HEK293T (cell line): ENCODE measurements at regions not wholly inside any gene's neighbourhood (a gene's known extent, or its start where the extent isn't known, plus 50 kb on each side); places are given as distances from the start of the nearest gene placed in this dataset.

ENCODE experiments used
- CTCF ChIA-PET: fragments of 350-600 bp; formaldehyde crosslinking; extraction: SDS; loops from one replicate; lab custom pipeline; 2021; ENCODE audit warnings: antibody characterized with exemption, inconsistent platforms; lab: Yijun Ruan, JAX
- POLR2A ChIA-PET: fragments of 350-600 bp; formaldehyde crosslinking; extraction: SDS; loops from one replicate; lab custom pipeline; 2020; ENCODE audit warnings: antibody characterized with exemption, inconsistent platforms; lab: Yijun Ruan, JAX
- DNase-seq: peaks from one replicate; pipeline ENCODE4 v3.0.0; 2012; ENCODE audit warnings: mixed read lengths; ENCODE audit errors: extremely low spot score
- ARNT ChIP-seq: fragments of 450-650 bp; IDR thresholded peaks from 2 replicates; pipeline ENCODE4 v1.6.1; 2017; ENCODE audit warnings: mild to moderate bottlenecking
- CTBP1 ChIP-seq: fragments of 450-650 bp; IDR thresholded peaks from 2 replicates; pipeline ENCODE4 v1.6.1; 2016; ENCODE audit warnings: borderline replicate concordance
- ELF4 ChIP-seq: fragments of 450-650 bp; IDR thresholded peaks from 2 replicates; pipeline ENCODE4 v1.6.1; 2017; ENCODE audit warnings: antibody characterized with exemption
- FOXA1 ChIP-seq: fragments of 450-650 bp; IDR thresholded peaks from 2 replicates; pipeline ENCODE4 v1.6.1; 2016; ENCODE audit warnings: mild to moderate bottlenecking
- FOXK2 ChIP-seq: fragments of 450-650 bp; IDR thresholded peaks from 2 replicates; pipeline ENCODE4 v1.6.1; 2016; ENCODE audit warnings: mild to moderate bottlenecking
- FOXM1 ChIP-seq: fragments of 450-650 bp; IDR thresholded peaks from 2 replicates; pipeline ENCODE4 v1.6.1; 2017; ENCODE audit warnings: mild to moderate bottlenecking, borderline replicate concordance
- HDGF ChIP-seq: fragments of 450-650 bp; IDR thresholded peaks from 2 replicates; pipeline ENCODE4 v1.6.1; 2017; ENCODE audit warnings: antibody characterized with exemption, borderline replicate concordance
- L3MBTL2 ChIP-seq: fragments of 450-650 bp; conservative IDR thresholded peaks from 2 replicates; pipeline ENCODE4 v1.6.1; 2016; ENCODE audit warnings: mild to moderate bottlenecking
- LEF1 ChIP-seq: fragments of 450-650 bp; IDR thresholded peaks from 2 replicates; pipeline ENCODE4 v1.6.1; 2017; ENCODE audit warnings: mild to moderate bottlenecking, borderline replicate concordance
- NFRKB ChIP-seq: fragments of 450-650 bp; IDR thresholded peaks from 2 replicates; pipeline ENCODE4 v1.6.1; 2016; ENCODE audit warnings: mild to moderate bottlenecking, moderate library complexity
- SP1 ChIP-seq: fragments of 450-650 bp; IDR thresholded peaks from 2 replicates; pipeline ENCODE4 v1.6.1; 2017
- SUZ12 ChIP-seq: fragments of 450-650 bp; IDR thresholded peaks from 2 replicates; pipeline ENCODE4 v1.6.1; 2016; ENCODE audit warnings: mild to moderate bottlenecking
- TARDBP ChIP-seq: fragments of 450-650 bp; IDR thresholded peaks from 2 replicates; pipeline ENCODE4 v1.6.1; 2016
- ZNF384 ChIP-seq: fragments of 450-650 bp; IDR thresholded peaks from 2 replicates; pipeline ENCODE4 v1.6.1; 2016
- TF ChIP-seq, protein P1 (sequence below): fragments of 450-650 bp; IDR thresholded peaks from 2 replicates; pipeline ENCODE4 v1.6.1; 2016

GRCh38 chrX:45762699-45763647 lies 562.3 kb upstream of the DIPK2B start:
- DNase-seq = no peak
- TF ChIP-seq L3MBTL2 = no peak
- TF ChIP-seq HDGF = no peak
- TF ChIP-seq NFRKB = no peak
- TF ChIP-seq SP1 = no peak
- no peak for TF ChIP-seq ZNF384
- TF ChIP-seq FOXM1 = no peak
- no peak for TF ChIP-seq FOXA1
- POLR2A ChIA-PET = no interaction called here
- CTCF ChIA-PET = no interaction called here

GRCh38 chrX:45761920-45762319 lies 561.2 kb upstream of the DIPK2B start:
- POLR2A ChIA-PET = no interaction called here
- TF ChIP-seq ARNT (no peak), TARDBP (no peak), FOXA1 (no peak), FOXK2 (no peak), SP1 (no peak), NFRKB (no peak), L3MBTL2 (no peak), SUZ12 (no peak), ELF4 (no peak), FOXM1 (no peak)
- TF ChIP-seq, protein P1, sequence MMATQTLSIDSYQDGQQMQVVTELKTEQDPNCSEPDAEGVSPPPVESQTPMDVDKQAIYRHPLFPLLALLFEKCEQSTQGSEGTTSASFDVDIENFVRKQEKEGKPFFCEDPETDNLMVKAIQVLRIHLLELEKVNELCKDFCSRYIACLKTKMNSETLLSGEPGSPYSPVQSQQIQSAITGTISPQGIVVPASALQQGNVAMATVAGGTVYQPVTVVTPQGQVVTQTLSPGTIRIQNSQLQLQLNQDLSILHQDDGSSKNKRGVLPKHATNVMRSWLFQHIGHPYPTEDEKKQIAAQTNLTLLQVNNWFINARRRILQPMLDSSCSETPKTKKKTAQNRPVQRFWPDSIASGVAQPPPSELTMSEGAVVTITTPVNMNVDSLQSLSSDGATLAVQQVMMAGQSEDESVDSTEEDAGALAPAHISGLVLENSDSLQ = no peak
- DNase-seq = no peak
- CTCF ChIA-PET = interaction anchor here (0.6 kb wide), 1 partner anchor 62 kb away, joined by 3 read pairs; no protein-coding TSS in a partner anchor

GRCh38 chrX:45760187-45760742 lies 559.6 kb upstream of the DIPK2B start:
- no peak for DNase-seq
- CTCF ChIA-PET = no interaction called here
- POLR2A ChIA-PET = interaction anchor here (0.5 kb wide), 1 partner anchor 593 kb away, joined by 3 read pairs; no protein-coding TSS in a partner anchor
- TF ChIP-seq ZNF384 (no peak), CTBP1 (no peak), FOXK2 (no peak), HDGF (no peak), LEF1 (no peak), SP1 (no peak), FOXM1 (no peak), ELF4 (no peak), TARDBP (no peak), SUZ12 (no peak), NFRKB (no peak), L3MBTL2 (no peak)
- TF ChIP-seq, protein P1 = no peak

DNA sequence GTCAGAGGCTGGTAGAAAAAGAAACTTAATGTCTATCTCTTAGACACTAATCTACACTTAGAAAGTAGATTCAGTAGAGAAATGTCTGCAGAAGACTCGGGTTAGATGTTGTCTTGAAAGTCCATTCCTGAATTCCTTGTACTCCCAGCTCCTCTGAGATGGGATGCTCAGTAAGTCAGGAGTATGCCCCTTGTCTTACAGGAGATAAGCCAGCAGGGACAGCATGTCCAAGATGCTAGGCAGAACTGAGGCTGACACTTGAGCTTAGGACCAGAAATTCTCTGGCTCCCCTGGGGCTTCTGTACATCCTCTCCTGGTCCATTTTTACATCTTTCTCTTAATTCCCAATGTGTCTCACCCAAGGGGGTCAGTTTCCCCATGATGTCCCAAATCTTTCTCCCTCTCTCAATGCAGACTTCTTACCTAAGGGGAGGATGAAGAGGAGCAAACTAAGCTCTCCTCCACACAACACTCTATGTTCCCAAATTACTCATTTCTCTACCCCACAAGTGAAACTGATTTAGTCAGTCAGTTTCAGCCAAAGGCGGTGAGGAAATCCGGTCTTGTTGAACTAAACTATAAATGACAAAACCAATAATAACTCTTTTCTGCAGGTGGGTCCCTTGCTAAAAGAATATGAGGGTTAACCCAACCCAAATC lies 558.2 kb upstream of the DIPK2B start:
- no peak for DNase-seq
- TF ChIP-seq LEF1 = no peak
- ChIA-PET POLR2A (interaction anchor here (1.0 kb wide), 1 partner anchor 11 kb away, joined by 3 read pairs; no protein-coding TSS in a partner anchor), CTCF (no interaction called here)

GRCh38 chrX:45758319-45758718 lies 557.6 kb upstream of the DIPK2B start:
- POLR2A ChIA-PET = interaction anchor here (1.0 kb wide), 1 partner anchor 12 kb away, joined by 3 read pairs; no protein-coding TSS in a partner anchor

More at GRCh38 chrX:45758319-45758718, 557.6 kb upstream of the DIPK2B start:
- CTCF ChIA-PET = no interaction called here
- no peak for DNase-seq
- TF ChIP-seq SUZ12 (no peak), LEF1 (no peak), NFRKB (no peak), SP1 (no peak), ZNF384 (no peak), FOXK2 (no peak), CTBP1 (no peak), HDGF (no peak), ELF4 (no peak), FOXM1 (no peak), L3MBTL2 (no peak), FOXA1 (no peak), ARNT (no peak), TARDBP (no peak)
- TF ChIP-seq, protein P1 = no peak
